AG04450 (cell line): ENCODE measurements at regions not wholly inside any gene's neighbourhood (a gene's known extent, or its start where the extent isn't known, plus 50 kb on each side); places are given as distances from the start of the nearest gene placed in this dataset.

Experiments
- CTCF ChIA-PET: fragments of 300-600, 350-600 bp; formaldehyde crosslinking; extraction: SDS; loops from one replicate; lab custom pipeline; 2022; ENCODE audit warnings: antibody characterized with exemption, inconsistent platforms; lab: Charles Lee
- POLR2A ChIA-PET: fragments of 350-600 bp; formaldehyde crosslinking; extraction: SDS; loops from one replicate; lab custom pipeline; 2021; ENCODE audit warnings: antibody characterized with exemption, inconsistent platforms; lab: Yijun Ruan, JAX
- DNase-seq: peaks from one replicate; pipeline ENCODE4 v3.0.0-alpha.2; 2011; ENCODE audit warnings: low read depth, low spot score
- H3K27ac ChIP-seq: one replicate; pipeline ENCODE4 v1.5.1; 2012; ENCODE audit warnings: low read depth, low read length, control low read depth
- H3K27me3 ChIP-seq: one replicate; pipeline ENCODE4 v1.6.0; 2012; ENCODE audit warnings: low read length; ENCODE audit not compliant: control insufficient read depth, insufficient read depth
- H3K4me3 ChIP-seq: 2 replicates; pipeline ENCODE4 v1.5.1; 2011; ENCODE audit warnings: mild to moderate bottlenecking, low read depth, low read length, control low read depth
- H3K9me3 ChIP-seq: 2 replicates; pipeline ENCODE4 v1.5.1; 2012; ENCODE audit warnings: low read length; ENCODE audit not compliant: control insufficient read depth, insufficient read depth
- TF ChIP-seq, protein P1 (sequence below): IDR thresholded peaks from 2 replicates; pipeline ENCODE4 v1.5.1; 2011; ENCODE audit warnings: low read depth, low read length, control low read depth, inconsistent platforms

DNA sequence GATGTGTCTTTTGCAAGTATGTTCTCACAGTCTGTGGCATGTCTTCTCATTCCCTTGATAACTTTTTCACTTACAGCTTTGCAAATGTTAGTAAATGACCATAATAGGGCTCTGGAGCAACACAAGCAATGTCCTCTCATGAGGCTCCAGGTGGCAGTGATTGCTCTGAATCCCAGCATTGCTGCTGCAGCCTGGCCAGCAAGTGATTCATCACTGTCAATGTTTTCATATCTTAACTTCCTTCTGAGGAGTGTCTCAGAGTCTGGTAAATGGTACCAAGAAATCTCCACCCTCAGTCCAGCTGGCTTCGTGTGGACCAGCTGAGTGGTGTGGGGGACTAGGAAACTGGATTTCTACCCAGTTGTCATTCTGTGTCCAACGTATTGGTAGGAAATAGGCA, 139.6 kb downstream of the MYLK4 start:
- no peak for DNase-seq
- CTCF ChIA-PET = no interaction called here
- H3K27me3 ChIP-seq = peaks cover 10% of the 10 kb centered on the region
- no peak overlapping the region for H3K4me3 ChIP-seq
- TF ChIP-seq, protein P1, sequence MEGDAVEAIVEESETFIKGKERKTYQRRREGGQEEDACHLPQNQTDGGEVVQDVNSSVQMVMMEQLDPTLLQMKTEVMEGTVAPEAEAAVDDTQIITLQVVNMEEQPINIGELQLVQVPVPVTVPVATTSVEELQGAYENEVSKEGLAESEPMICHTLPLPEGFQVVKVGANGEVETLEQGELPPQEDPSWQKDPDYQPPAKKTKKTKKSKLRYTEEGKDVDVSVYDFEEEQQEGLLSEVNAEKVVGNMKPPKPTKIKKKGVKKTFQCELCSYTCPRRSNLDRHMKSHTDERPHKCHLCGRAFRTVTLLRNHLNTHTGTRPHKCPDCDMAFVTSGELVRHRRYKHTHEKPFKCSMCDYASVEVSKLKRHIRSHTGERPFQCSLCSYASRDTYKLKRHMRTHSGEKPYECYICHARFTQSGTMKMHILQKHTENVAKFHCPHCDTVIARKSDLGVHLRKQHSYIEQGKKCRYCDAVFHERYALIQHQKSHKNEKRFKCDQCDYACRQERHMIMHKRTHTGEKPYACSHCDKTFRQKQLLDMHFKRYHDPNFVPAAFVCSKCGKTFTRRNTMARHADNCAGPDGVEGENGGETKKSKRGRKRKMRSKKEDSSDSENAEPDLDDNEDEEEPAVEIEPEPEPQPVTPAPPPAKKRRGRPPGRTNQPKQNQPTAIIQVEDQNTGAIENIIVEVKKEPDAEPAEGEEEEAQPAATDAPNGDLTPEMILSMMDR = no peak
- POLR2A ChIA-PET = no interaction called here
- no peak overlapping the region for H3K27ac ChIP-seq
- H3K9me3 ChIP-seq = no peaks in the 10 kb centered on the region

DNA sequence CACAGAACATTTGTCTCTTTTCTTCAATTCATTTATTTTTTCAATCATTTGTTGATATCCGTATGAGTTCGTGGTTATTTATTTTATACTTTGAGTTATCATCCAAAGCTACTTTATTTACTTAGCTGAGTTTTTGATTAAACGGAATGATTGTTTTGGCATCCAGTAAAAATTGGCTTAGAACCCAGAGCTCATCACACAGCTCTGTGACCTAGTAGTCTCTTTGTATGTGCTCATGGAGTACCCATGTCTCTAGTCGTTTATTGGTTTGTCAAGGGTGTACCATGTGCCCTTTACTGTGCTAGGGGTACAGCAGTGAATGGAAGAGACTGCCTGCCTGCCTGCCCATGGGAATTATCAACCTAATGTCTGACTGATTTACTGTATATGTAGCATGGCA, 142.2 kb downstream of the MYLK4 start:
- no peak overlapping the region for H3K4me3 ChIP-seq
- ChIA-PET CTCF (interaction anchor here (1.0 kb wide), 1 partner anchor 26 kb away, joined by 4 read pairs; no protein-coding TSS in a partner anchor), POLR2A (no interaction called here)
- no peak overlapping the region for H3K27ac ChIP-seq
- H3K27me3 ChIP-seq = peaks cover 8% of the 10 kb centered on the region
- H3K9me3 ChIP-seq = no peaks in the 10 kb centered on the region
- DNase-seq = no peak
- TF ChIP-seq, protein P1 = no peak

DNA sequence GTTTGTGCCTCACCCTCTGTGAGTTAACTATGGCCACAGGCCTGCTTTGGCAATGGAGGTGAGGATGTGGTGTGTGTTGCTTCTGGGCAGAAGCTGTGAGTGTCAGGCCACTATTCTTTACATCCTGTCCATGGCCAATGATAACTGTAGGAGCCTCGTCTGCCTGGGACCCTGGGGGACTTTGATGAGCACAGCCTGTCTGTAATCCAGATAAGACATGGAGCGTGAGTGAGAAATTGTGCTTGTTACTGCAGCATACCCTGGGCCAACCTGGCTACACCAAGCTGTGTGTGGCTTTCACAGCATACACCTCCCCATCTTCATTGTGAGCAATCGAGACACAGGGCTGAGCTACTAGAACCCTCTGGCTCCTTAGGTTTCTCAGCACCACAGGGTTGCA, 150.4 kb downstream of the MYLK4 start:
- H3K4me3 ChIP-seq = no peak overlapping the region
- POLR2A ChIA-PET = no interaction called here
- H3K9me3 ChIP-seq = no peaks in the 10 kb centered on the region; the same call in 1 of the 2 replicates
- CTCF ChIA-PET = no interaction called here
- no peak overlapping the region for H3K27ac ChIP-seq
- peaks cover 12% of the 10 kb centered on the region for H3K27me3 ChIP-seq
- no peak for DNase-seq
- TF ChIP-seq, protein P1 = no peak

DNA sequence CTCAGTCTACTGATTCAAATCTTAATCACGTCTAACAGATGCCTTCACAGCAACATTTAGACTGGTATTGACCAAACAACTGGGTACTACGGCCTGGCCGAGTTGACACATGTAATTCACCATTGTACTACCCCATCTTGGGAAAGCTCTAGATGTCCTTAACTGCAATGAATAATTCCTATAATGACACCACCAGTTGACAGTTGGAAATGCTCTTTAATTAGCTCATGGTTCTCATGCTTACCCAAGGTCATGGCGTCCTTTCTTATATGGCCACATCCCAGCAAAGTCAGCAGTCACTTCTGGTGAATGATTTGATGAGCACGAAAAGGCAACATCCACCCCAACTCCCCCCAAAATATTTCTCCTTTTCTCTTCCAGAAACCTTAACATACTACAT, 150.9 kb downstream of the MYLK4 start:
- DNase-seq = no peak
- no peaks in the 10 kb centered on the region; the same call in 1 of the 2 replicates for H3K9me3 ChIP-seq
- no peak overlapping the region for H3K4me3 ChIP-seq
- H3K27me3 ChIP-seq = peaks cover 12% of the 10 kb centered on the region
- TF ChIP-seq, protein P1 = no peak
- ChIA-PET CTCF (no interaction called here), POLR2A (no interaction called here)
- no peak overlapping the region for H3K27ac ChIP-seq

DNA sequence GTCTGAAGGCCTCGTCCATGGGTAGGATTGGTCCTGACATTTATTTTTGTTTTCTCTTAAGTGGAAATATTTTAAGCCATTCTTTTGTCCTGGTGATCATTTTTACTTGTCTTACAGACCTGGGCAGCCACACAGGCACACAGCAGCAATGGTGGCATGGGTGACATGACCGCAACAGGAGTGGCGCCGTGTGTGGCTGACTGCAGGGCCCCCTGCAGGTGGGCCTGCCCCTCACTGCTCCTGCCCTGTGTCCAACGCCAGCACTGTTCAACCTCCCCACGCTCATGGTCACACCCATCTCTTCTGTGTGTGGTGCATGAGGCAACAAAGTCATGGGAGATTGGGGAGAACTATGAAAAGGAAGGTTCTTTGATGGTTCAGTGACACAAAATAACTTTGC, 151.9 kb downstream of the MYLK4 start:
- Histone ChIP-seq H3K9me3 (no peaks in the 10 kb centered on the region; the same call in 1 of the 2 replicates), H3K4me3 (no peak overlapping the region), H3K27me3 (peaks cover 12% of the 10 kb centered on the region), H3K27ac (no peak overlapping the region)
- CTCF ChIA-PET = no interaction called here
- DNase-seq = no peak
- POLR2A ChIA-PET = no interaction called here
- TF ChIP-seq, protein P1 = no peak
